AML-193 (cell line): ENCODE measurements at regions not wholly inside any gene's neighbourhood (a gene's known extent, or its start where the extent isn't known, plus 50 kb on each side); places are given as distances from the start of the nearest gene placed in this dataset.

Source experiments
- DNase-seq, 2 experiments: peaks; one replicate each; lab custom pipeline; 2025; lab: John Stamatoyannopoulos, UW

- DNase-seq: no peak
Observed at GRCh38 chr6:8276148-8276547, 159.2 kb downstream of the SLC35B3 start.

GRCh38 chr6:8275667-8276066 is 159.7 kb downstream of the SLC35B3 start:
- DNase-seq: no peak

GRCh38 chr6:8274226-8274625 is 161.1 kb downstream of the SLC35B3 start:
- DNase-seq: no peak

- no peak for DNase-seq
Observed at GRCh38 chr6:8269872-8270454, 165.4 kb downstream of the SLC35B3 start.

GRCh38 chr6:8269094-8269493 is 166.3 kb downstream of the SLC35B3 start:
- DNase-seq: no peak

- DNase-seq: no peak
Observed at GRCh38 chr6:8268606-8269005, 166.3 kb upstream of the EEF1E1 start.

- DNase-seq: no peak
Observed at GRCh38 chr6:8268156-8268555, 165.8 kb upstream of the EEF1E1 start.

GRCh38 chr6:8260610-8261009 is 158.3 kb upstream of the EEF1E1 start:
- no peak for DNase-seq

GRCh38 chr6:8246403-8246802 is 144.1 kb upstream of the EEF1E1 start:
- DNase-seq: no peak

GRCh38 chr6:8245726-8246125 is 143.4 kb upstream of the EEF1E1 start:
- no peak for DNase-seq

GRCh38 chr6:8243475-8243874 is 141.1 kb upstream of the EEF1E1 start:
- no peak for DNase-seq

GRCh38 chr6:8242885-8243284 is 140.5 kb upstream of the EEF1E1 start:
- DNase-seq: no peak

GRCh38 chr6:8240301-8240700 is 138.0 kb upstream of the EEF1E1 start:
- DNase-seq: no peak

- DNase-seq: no peak
Observed at GRCh38 chr6:8238773-8239683, 136.7 kb upstream of the EEF1E1 start.

GRCh38 chr6:8237668-8238067 is 135.3 kb upstream of the EEF1E1 start:
- no peak for DNase-seq

- no peak for DNase-seq
Observed at GRCh38 chr6:8236956-8237355, 134.6 kb upstream of the EEF1E1 start.

GRCh38 chr6:8234321-8234720 is 132.0 kb upstream of the EEF1E1 start:
- DNase-seq: no peak

GRCh38 chr6:8231956-8232355 is 129.6 kb upstream of the EEF1E1 start:
- DNase-seq: no peak

- no peak for DNase-seq
Observed at GRCh38 chr6:8229915-8230756, 127.8 kb upstream of the EEF1E1 start.

GRCh38 chr6:8225113-8225512 is 122.8 kb upstream of the EEF1E1 start:
- DNase-seq: no peak

- DNase-seq: no peak
Observed at GRCh38 chr6:8223678-8224077, 121.3 kb upstream of the EEF1E1 start.

GRCh38 chr6:8219352-8219943 is 117.1 kb upstream of the EEF1E1 start:
- DNase-seq: peak; percentile 66 to 73
